ENCODE measurements at regions not wholly inside any gene's neighbourhood (a gene's known extent, or its start where the extent isn't known, plus 50 kb on each side); places are given as distances from the start of the nearest gene placed in this dataset.

DNA sequence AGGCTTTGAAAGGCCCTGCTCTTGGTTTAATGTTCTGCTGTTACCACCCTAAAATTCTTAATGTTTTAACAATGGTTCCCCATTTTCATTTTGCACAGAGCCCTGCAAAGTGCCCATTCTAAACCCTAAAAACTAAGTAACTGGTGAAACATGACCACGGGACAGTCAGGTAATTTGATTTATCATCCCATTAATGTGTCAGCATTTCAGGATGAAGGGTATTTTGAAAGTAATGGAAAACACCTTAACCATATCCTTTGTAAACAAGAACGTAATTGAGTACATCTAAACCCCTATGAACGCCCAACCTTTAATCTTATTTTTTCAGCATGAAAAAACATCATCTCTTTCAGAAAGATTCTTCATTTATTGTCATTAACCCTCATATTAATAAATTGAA is 164.9 kb upstream of the IL12A start:
- TF ChIP-seq, protein P1, sequence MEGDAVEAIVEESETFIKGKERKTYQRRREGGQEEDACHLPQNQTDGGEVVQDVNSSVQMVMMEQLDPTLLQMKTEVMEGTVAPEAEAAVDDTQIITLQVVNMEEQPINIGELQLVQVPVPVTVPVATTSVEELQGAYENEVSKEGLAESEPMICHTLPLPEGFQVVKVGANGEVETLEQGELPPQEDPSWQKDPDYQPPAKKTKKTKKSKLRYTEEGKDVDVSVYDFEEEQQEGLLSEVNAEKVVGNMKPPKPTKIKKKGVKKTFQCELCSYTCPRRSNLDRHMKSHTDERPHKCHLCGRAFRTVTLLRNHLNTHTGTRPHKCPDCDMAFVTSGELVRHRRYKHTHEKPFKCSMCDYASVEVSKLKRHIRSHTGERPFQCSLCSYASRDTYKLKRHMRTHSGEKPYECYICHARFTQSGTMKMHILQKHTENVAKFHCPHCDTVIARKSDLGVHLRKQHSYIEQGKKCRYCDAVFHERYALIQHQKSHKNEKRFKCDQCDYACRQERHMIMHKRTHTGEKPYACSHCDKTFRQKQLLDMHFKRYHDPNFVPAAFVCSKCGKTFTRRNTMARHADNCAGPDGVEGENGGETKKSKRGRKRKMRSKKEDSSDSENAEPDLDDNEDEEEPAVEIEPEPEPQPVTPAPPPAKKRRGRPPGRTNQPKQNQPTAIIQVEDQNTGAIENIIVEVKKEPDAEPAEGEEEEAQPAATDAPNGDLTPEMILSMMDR (conservative IDR thresholded peaks at IDR 0.05; ENCODE audit: low read length): no peak
- no peak for TF ChIP-seq EZH2phosphoT487 (IDR thresholded peaks at IDR 0.05; ENCODE audit: borderline replicate concordance, low read depth, low read length)

All from OCI-LY7 (cell line).